ENCODE measurements at regions not wholly inside any gene's neighbourhood (a gene's known extent, or its start where the extent isn't known, plus 50 kb on each side); places are given as distances from the start of the nearest gene placed in this dataset.

DNA sequence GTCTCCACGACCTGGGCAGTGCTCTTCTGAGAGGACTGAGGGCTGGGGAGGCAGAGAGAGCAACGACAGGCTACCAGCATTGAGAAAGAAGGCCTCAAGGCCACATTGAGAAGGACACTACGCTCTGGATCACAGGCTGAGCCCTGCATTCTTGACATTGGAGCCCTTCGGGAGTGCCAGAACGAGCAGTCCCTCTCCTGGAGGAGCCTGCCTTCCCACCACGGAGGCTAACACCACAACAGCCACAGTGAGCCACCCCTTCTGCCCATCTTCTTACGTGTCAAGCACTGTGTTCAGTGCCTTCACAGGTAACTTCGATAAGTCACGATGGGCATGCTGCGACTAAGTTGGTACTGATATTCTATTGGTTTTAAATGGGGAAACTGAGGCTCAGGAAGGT is 267.8 kb downstream of the RPS24 start:
- TF ChIP-seq, protein P1, sequence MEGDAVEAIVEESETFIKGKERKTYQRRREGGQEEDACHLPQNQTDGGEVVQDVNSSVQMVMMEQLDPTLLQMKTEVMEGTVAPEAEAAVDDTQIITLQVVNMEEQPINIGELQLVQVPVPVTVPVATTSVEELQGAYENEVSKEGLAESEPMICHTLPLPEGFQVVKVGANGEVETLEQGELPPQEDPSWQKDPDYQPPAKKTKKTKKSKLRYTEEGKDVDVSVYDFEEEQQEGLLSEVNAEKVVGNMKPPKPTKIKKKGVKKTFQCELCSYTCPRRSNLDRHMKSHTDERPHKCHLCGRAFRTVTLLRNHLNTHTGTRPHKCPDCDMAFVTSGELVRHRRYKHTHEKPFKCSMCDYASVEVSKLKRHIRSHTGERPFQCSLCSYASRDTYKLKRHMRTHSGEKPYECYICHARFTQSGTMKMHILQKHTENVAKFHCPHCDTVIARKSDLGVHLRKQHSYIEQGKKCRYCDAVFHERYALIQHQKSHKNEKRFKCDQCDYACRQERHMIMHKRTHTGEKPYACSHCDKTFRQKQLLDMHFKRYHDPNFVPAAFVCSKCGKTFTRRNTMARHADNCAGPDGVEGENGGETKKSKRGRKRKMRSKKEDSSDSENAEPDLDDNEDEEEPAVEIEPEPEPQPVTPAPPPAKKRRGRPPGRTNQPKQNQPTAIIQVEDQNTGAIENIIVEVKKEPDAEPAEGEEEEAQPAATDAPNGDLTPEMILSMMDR (IDR thresholded peaks at IDR 0.05 in 4 of 5, conservative IDR thresholded peaks at IDR 0.05 in 1 of 5), result no peak
- no peak for TF ChIP-seq POLR2A (IDR thresholded peaks at IDR 0.05)

Measured in gastrocnemius medialis (tissue), 4 donors.